ENCODE measurements at regions not wholly inside any gene's neighbourhood (a gene's known extent, or its start where the extent isn't known, plus 50 kb on each side); places are given as distances from the start of the nearest gene placed in this dataset.

GRCh38 chr16:49121636-49122035, 160.0 kb downstream of the CBLN1 start:
- no peak for DNase-seq
- Mint-ChIP-seq H3K4me1 (ENCODE audit: low read depth, unreplicated experiment) (no peaks in the 10 kb centered on the region), H3K27ac (ENCODE audit: unreplicated experiment) (no peak overlapping the region), H3K4me3 (ENCODE audit: unreplicated experiment) (no peak overlapping the region), H3K9me3 (ENCODE audit: unreplicated experiment) (no peaks in the 10 kb centered on the region), H3K27me3 (ENCODE audit: unreplicated experiment) (peaks cover 2% of the 10 kb centered on the region), H3K36me3 (ENCODE audit: unreplicated experiment) (no peaks in the 10 kb centered on the region)
- no peak for TF ChIP-seq CTCF (IDR thresholded peaks at IDR 0.05; ENCODE audit: partially characterized antibody, unreplicated experiment)

GRCh38 chr16:49120631-49121030, 161.0 kb downstream of the CBLN1 start:
- TF ChIP-seq CTCF (IDR thresholded peaks at IDR 0.05; ENCODE audit: partially characterized antibody, unreplicated experiment): no peak
- no peak for DNase-seq
- peaks cover 2% of the 10 kb centered on the region for H3K27me3 Mint-ChIP-seq (ENCODE audit: unreplicated experiment)
- no peak overlapping the region for H3K4me3 Mint-ChIP-seq (ENCODE audit: unreplicated experiment)
- H3K4me1 Mint-ChIP-seq (ENCODE audit: low read depth, unreplicated experiment): no peaks in the 10 kb centered on the region
- no peaks in the 10 kb centered on the region for H3K9me3 Mint-ChIP-seq (ENCODE audit: unreplicated experiment)
- H3K36me3 Mint-ChIP-seq (ENCODE audit: unreplicated experiment): no peaks in the 10 kb centered on the region
- no peak overlapping the region for H3K27ac Mint-ChIP-seq (ENCODE audit: unreplicated experiment)

- Mint-ChIP-seq H3K4me3 (ENCODE audit: unreplicated experiment) (no peak overlapping the region), H3K36me3 (ENCODE audit: unreplicated experiment) (no peaks in the 10 kb centered on the region), H3K27me3 (ENCODE audit: unreplicated experiment) (peaks cover 3% of the 10 kb centered on the region), H3K27ac (ENCODE audit: unreplicated experiment) (no peak overlapping the region), H3K9me3 (ENCODE audit: unreplicated experiment) (peaks cover 4% of the 10 kb centered on the region), H3K4me1 (ENCODE audit: low read depth, unreplicated experiment) (no peaks in the 10 kb centered on the region)
- TF ChIP-seq CTCF (IDR thresholded peaks at IDR 0.05; ENCODE audit: partially characterized antibody, unreplicated experiment): no peak
- no peak for DNase-seq
Measured at GRCh38 chr16:49116873-49117272, 164.8 kb downstream of the CBLN1 start.

GRCh38 chr16:49115956-49116355, 165.7 kb downstream of the CBLN1 start:
- no peak overlapping the region for H3K4me3 Mint-ChIP-seq (ENCODE audit: unreplicated experiment)
- no peaks in the 10 kb centered on the region for H3K36me3 Mint-ChIP-seq (ENCODE audit: unreplicated experiment)
- peaks cover 4% of the 10 kb centered on the region for H3K9me3 Mint-ChIP-seq (ENCODE audit: unreplicated experiment)
- no peak overlapping the region for H3K27ac Mint-ChIP-seq (ENCODE audit: unreplicated experiment)
- TF ChIP-seq CTCF (IDR thresholded peaks at IDR 0.05; ENCODE audit: partially characterized antibody, unreplicated experiment): no peak
- H3K27me3 Mint-ChIP-seq (ENCODE audit: unreplicated experiment): peaks cover 6% of the 10 kb centered on the region
- no peaks in the 10 kb centered on the region for H3K4me1 Mint-ChIP-seq (ENCODE audit: low read depth, unreplicated experiment)
- DNase-seq: no peak

- no peak for TF ChIP-seq CTCF (IDR thresholded peaks at IDR 0.05; ENCODE audit: partially characterized antibody, unreplicated experiment)
- H3K27me3 Mint-ChIP-seq (ENCODE audit: unreplicated experiment): peaks cover 5% of the 10 kb centered on the region
- DNase-seq: no peak
- H3K9me3 Mint-ChIP-seq (ENCODE audit: unreplicated experiment): peaks cover 4% of the 10 kb centered on the region
- no peaks in the 10 kb centered on the region for H3K36me3 Mint-ChIP-seq (ENCODE audit: unreplicated experiment)
- no peaks in the 10 kb centered on the region for H3K4me1 Mint-ChIP-seq (ENCODE audit: low read depth, unreplicated experiment)
- H3K27ac Mint-ChIP-seq (ENCODE audit: unreplicated experiment): no peak overlapping the region
- no peak overlapping the region for H3K4me3 Mint-ChIP-seq (ENCODE audit: unreplicated experiment)
Measured at GRCh38 chr16:49112754-49113153, 168.9 kb downstream of the CBLN1 start.

All from glutamatergic neuron (in vitro differentiated cells).